K562 (cell line): ENCODE measurements at regions not wholly inside any gene's neighbourhood (a gene's known extent, or its start where the extent isn't known, plus 50 kb on each side); places are given as distances from the start of the nearest gene placed in this dataset.

ENCODE experiments used
- ARID2 ChIP-seq: fragments of 450-650 bp; IDR thresholded peaks from 2 replicates; pipeline ENCODE4 v1.6.1; 2017; ENCODE audit warnings: antibody characterized with exemption, mild to moderate bottlenecking
- ATF1 ChIP-seq, 2 experiments: fragments of 450-650 bp in 1 of 2; IDR thresholded peaks; 2 replicates each; pipeline ENCODE4 v1.6.1; 2016; ENCODE audit warnings: missing compliant biosample characterization in 1 of 2, missing genetic modification characterization in 1 of 2
- FOXM1 ChIP-seq, 2 experiments: fragments of 450-650 bp in 1 of 2; sonication (generic) in 1 of 2; formaldehyde crosslinking in 1 of 2; IDR thresholded peaks; 2 replicates each; pipeline versions ENCODE4 v1.6.1 to v1.9.0; 2017 to 2022; ENCODE audit warnings: low read depth in 2 of 2, mild to moderate bottlenecking in 2 of 2, missing genetic modification reagents in 1 of 2, moderate library complexity in 1 of 2
- KAT8 ChIP-seq: fragments of 450-650 bp; IDR thresholded peaks from 2 replicates; pipeline ENCODE4 v1.6.1; 2016; ENCODE audit warnings: low read depth, mild to moderate bottlenecking
- MGA ChIP-seq: fragments of 450-650 bp; IDR thresholded peaks from 2 replicates; pipeline ENCODE4 v1.6.1; 2016; ENCODE audit warnings: mild to moderate bottlenecking, moderate library complexity
- ZNF140 ChIP-seq: fragments of 250-450 bp; sonication (Bioruptor Pico); IDR thresholded peaks from 2 replicates; pipeline ENCODE4 v1.8.0; 2021; ENCODE audit warnings: moderate library complexity, mild to moderate bottlenecking, inconsistent platforms

GRCh38 chr13:66071608-66072007 is 1158.5 kb downstream of the PCDH9 start (continued):
- TF ChIP-seq MGA (no peak), KAT8 (no peak), ZNF140 (CRISPR knock-in tag) (no peak), ATF1 (CRISPR knock-in tag; IDR thresholded peaks at IDR 0.05) (no peak), ATF1 (tag; IDR thresholded peaks at IDR 0.05) (no peak), ARID2 (no peak), FOXM1 (IDR thresholded peaks at IDR 0.05; ENCODE audit: low read depth) (no peak), FOXM1 (CRISPR knock-in tag; IDR thresholded peaks at IDR 0.05; ENCODE audit: low read depth) (no peak)
